H1 (cell line): ENCODE measurements at regions not wholly inside any gene's neighbourhood (a gene's known extent, or its start where the extent isn't known, plus 50 kb on each side); places are given as distances from the start of the nearest gene placed in this dataset.

Experiments
- CTCF ChIA-PET: fragments of 300-600 bp; sonication (Branson Sonifier 250); formaldehyde crosslinking; loops from one replicate; lab custom pipeline; 2021; ENCODE audit not compliant: partially characterized antibody; lab: Charles Lee
- POLR2A ChIA-PET: fragments of 300-600 bp; sonication (Branson Sonifier 250); formaldehyde crosslinking; loops from one replicate; lab custom pipeline; 2021; ENCODE audit warnings: inconsistent platforms; ENCODE audit not compliant: partially characterized antibody; lab: Charles Lee
- DNase-seq, 2 experiments: peaks; one replicate each; pipeline versions ENCODE4 v3.0.0 to v3.0.0-alpha.2; 2010 to 2022; ENCODE audit warnings: low spot score in 2 of 2, low read depth in 1 of 2, mixed read lengths in 1 of 2
- FAIRE-seq: peaks from 2 replicates; lab custom pipeline; 2011; peaks lifted over from hg19 to GRCh38; lab: Jason Lieb, UNC
- H2AFZ ChIP-seq: 2 replicates; pipeline ENCODE4 v1.8.1; 2012; ENCODE audit warnings: low read length, inconsistent platforms
- H2AK5ac ChIP-seq: 2 replicates; pipeline ENCODE4 v1.6.1; 2013; ENCODE audit warnings: low read depth, low read length
- H2BK120ac ChIP-seq: replicated peaks from 2 replicates; pipeline ENCODE3; 2013; ENCODE audit warnings: low read depth, low read length, inconsistent platforms
- H2BK12ac ChIP-seq: 2 replicates; pipeline ENCODE4 v1.6.1; 2013; ENCODE audit warnings: low read depth, low read length
- H2BK15ac ChIP-seq: 2 replicates; pipeline ENCODE4 v1.6.1; 2013; ENCODE audit warnings: low read length
- H2BK20ac ChIP-seq: 2 replicates; pipeline ENCODE4 v1.6.1; 2013; ENCODE audit warnings: low read length
- H2BK5ac ChIP-seq: 2 replicates; pipeline ENCODE4 v1.6.1; 2013; ENCODE audit warnings: low read depth, low read length
- H3K14ac ChIP-seq: 2 replicates; pipeline ENCODE4 v1.6.1; 2013; ENCODE audit warnings: inconsistent platforms; ENCODE audit not compliant: insufficient read length
- H3K18ac ChIP-seq: 2 replicates; pipeline ENCODE4 v1.6.1; 2013; ENCODE audit warnings: low read length; ENCODE audit errors: extremely low read depth
- H3K23ac ChIP-seq: 2 replicates; pipeline ENCODE4 v1.6.1; 2013; ENCODE audit warnings: inconsistent platforms; ENCODE audit not compliant: insufficient read length
- H3K23me2 ChIP-seq: 2 replicates; pipeline ENCODE4 v1.6.1; 2013; ENCODE audit warnings: low read depth, low read length
- H3K27ac ChIP-seq: 2 replicates; pipeline ENCODE4 v1.6.1; 2011; ENCODE audit warnings: low read depth, low read length, inconsistent platforms
- H3K27me3 ChIP-seq, 4 experiments: replicated peaks in 1 of 4; 1 replicate in 1 of 4; 2 replicates in 3 of 4; pipeline versions ENCODE4 v1.6.1 to v1.8.1; 2011 to 2013; ENCODE audit warnings: low read length in 3 of 4, mild to moderate bottlenecking in 3 of 4, inconsistent platforms in 2 of 4, mixed read lengths in 2 of 4, moderate library complexity in 1 of 4; ENCODE audit not compliant: control insufficient read depth in 3 of 4, insufficient read depth in 3 of 4; ENCODE audit errors: extremely low read depth in 1 of 4
- H3K36me3 ChIP-seq, 4 experiments: 2 replicates each; pipeline versions ENCODE4 v1.6.1 to v1.8.1; 2011 to 2013; ENCODE audit warnings: mild to moderate bottlenecking in 4 of 4, low read length in 3 of 4, moderate library complexity in 2 of 4, control low read depth in 1 of 4, inconsistent platforms in 1 of 4; ENCODE audit not compliant: insufficient read depth in 4 of 4, control insufficient read depth in 2 of 4
- H3K4ac ChIP-seq: replicated peaks from 2 replicates; pipeline ENCODE3; 2013; ENCODE audit warnings: low read length, low read depth, mixed read lengths, inconsistent platforms; ENCODE audit not compliant: insufficient read length
- H3K4me1 ChIP-seq, 4 experiments: replicated peaks in 1 of 4; 1 replicate in 1 of 4; 2 replicates in 3 of 4; pipeline versions ENCODE4 v1.6.1 to v1.8.1; 2011 to 2013; ENCODE audit warnings: low read length in 3 of 4, inconsistent platforms in 2 of 4, mixed read lengths in 1 of 4; ENCODE audit not compliant: insufficient read depth in 4 of 4, control insufficient read depth in 3 of 4
- H3K4me2 ChIP-seq, 2 experiments: 2 replicates each; pipeline versions ENCODE4 v1.6.1 to v1.8.1; 2011 to 2013; ENCODE audit warnings: low read depth in 2 of 2, low read length in 2 of 2, control low read depth in 1 of 2, inconsistent platforms in 1 of 2, mild to moderate bottlenecking in 1 of 2; ENCODE audit not compliant: insufficient read depth in 1 of 2
- H3K4me3 ChIP-seq, 4 experiments: fragments of 200-600, 300-600 bp in 1 of 4; sonication (generic), shearing (Covaris generic), sonication (Bioruptor Twin) in 1 of 4; 2 replicates each; pipeline versions ENCODE4 v1.5.1 to v1.8.1; 2011 to 2016; ENCODE audit warnings: low read length in 4 of 4, low read depth in 3 of 4, control low read depth in 2 of 4, inconsistent platforms in 2 of 4, mild to moderate bottlenecking in 2 of 4, mixed read lengths in 1 of 4, moderate library complexity in 1 of 4; ENCODE audit not compliant: insufficient read depth in 2 of 4; ENCODE audit errors: extremely low read depth in 1 of 4
- H3K56ac ChIP-seq: replicated peaks from 2 replicates; pipeline ENCODE3; 2013; ENCODE audit warnings: low read depth, mild to moderate bottlenecking, mixed read lengths, low read length, inconsistent platforms; ENCODE audit not compliant: insufficient read length
- H3K79me1 ChIP-seq: 2 replicates; pipeline ENCODE4 v1.6.1; 2013; ENCODE audit warnings: low read depth, low read length, control low read depth
- H3K79me2 ChIP-seq, 2 experiments: 2 replicates each; pipeline versions ENCODE4 v1.6.1 to v1.8.1; 2012 to 2013; ENCODE audit warnings: low read length in 2 of 2, mild to moderate bottlenecking in 2 of 2, inconsistent platforms in 1 of 2; ENCODE audit not compliant: insufficient read depth in 2 of 2, control insufficient read depth in 1 of 2
- H3K9ac ChIP-seq, 4 experiments: replicated peaks in 1 of 4; 1 replicate in 1 of 4; 2 replicates in 3 of 4; pipeline versions ENCODE4 v1.6.1 to v1.8.1; 2011 to 2013; ENCODE audit warnings: low read depth in 3 of 4, low read length in 3 of 4, control low read depth in 2 of 4, mild to moderate bottlenecking in 2 of 4, moderate library complexity in 2 of 4, inconsistent platforms in 1 of 4; ENCODE audit errors: extremely low read depth in 1 of 4
- H3K9me3 ChIP-seq, 2 experiments: 2 replicates each; pipeline versions ENCODE4 v1.6.1 to v1.8.1; 2012 to 2013; ENCODE audit warnings: mild to moderate bottlenecking in 2 of 2, moderate library complexity in 2 of 2, control low read depth in 1 of 2, inconsistent platforms in 1 of 2, low read depth in 1 of 2, low read length in 1 of 2, mixed read lengths in 1 of 2; ENCODE audit not compliant: insufficient read depth in 2 of 2
- H4K20me1 ChIP-seq, 2 experiments: replicated peaks in 1 of 2; 2 replicates each; pipeline versions ENCODE3 to v1.8.1; 2011 to 2013; ENCODE audit warnings: inconsistent platforms in 2 of 2, low read length in 2 of 2, mild to moderate bottlenecking in 1 of 2; ENCODE audit not compliant: insufficient read depth in 2 of 2, control insufficient read depth in 1 of 2
- H4K5ac ChIP-seq: 2 replicates; pipeline ENCODE4 v1.6.1; 2013; ENCODE audit warnings: low read length, low read depth, mixed read lengths, inconsistent platforms; ENCODE audit not compliant: insufficient read length
- H4K8ac ChIP-seq: 2 replicates; pipeline ENCODE4 v1.8.0; 2013; ENCODE audit warnings: mild to moderate bottlenecking, moderate library complexity, low read length, inconsistent platforms; ENCODE audit not compliant: insufficient read depth; ENCODE audit errors: extremely low read depth
- H4K91ac ChIP-seq: replicated peaks from 2 replicates; pipeline ENCODE3; 2013; ENCODE audit warnings: low read length, mixed read lengths, inconsistent platforms; ENCODE audit not compliant: insufficient read length
- KDM5A ChIP-seq: fragments of 200-600 bp; IDR thresholded peaks from 2 replicates; pipeline ENCODE4 v1.7.1; 2012; ENCODE audit warnings: mild to moderate bottlenecking, low read length, inconsistent platforms, mixed read lengths
- MAFK ChIP-seq: IDR thresholded peaks from 2 replicates; pipeline ENCODE4 v1.6.1; 2012; ENCODE audit warnings: low read depth, mild to moderate bottlenecking, improper control_type of control experiment, low read length
- NRF1 ChIP-seq: IDR thresholded peaks from 2 replicates; pipeline ENCODE4 v1.6.1; 2011; ENCODE audit warnings: mild to moderate bottlenecking, low read depth, low read length, improper control_type of control experiment
- POLR2AphosphoS5 ChIP-seq: IDR thresholded peaks from 2 replicates; pipeline ENCODE4 v1.6.1; 2011; ENCODE audit warnings: low read depth, low read length
- RAD21 ChIP-seq, 2 experiments: IDR thresholded peaks in 1 of 2; conservative IDR thresholded peaks in 1 of 2; 2 replicates each; pipeline ENCODE4 v1.6.1; 2011; ENCODE audit warnings: low read depth in 2 of 2, low read length in 2 of 2, improper control_type of control experiment in 1 of 2, inconsistent platforms in 1 of 2, mild to moderate bottlenecking in 1 of 2, moderate library complexity in 1 of 2
- TCF12 ChIP-seq: IDR thresholded peaks from 2 replicates; pipeline ENCODE4 v1.6.1; 2011; ENCODE audit warnings: low read depth, mild to moderate bottlenecking, low read length
- WGBS, 2 experiments: shearing (Covaris generic) in 1 of 2; methylation state at CpG; one replicate each; pipeline versions ENCODE4 v1.1.6 to v1.1.7; 2013 to 2015; ENCODE audit warnings: low lambda C conversion rate in 2 of 2, mixed read lengths in 2 of 2, inconsistent platforms in 1 of 2, low coverage in 1 of 2, missing lambda C conversion rate in 1 of 2; ENCODE audit not compliant: insufficient replicate concordance in 2 of 2, insufficient coverage in 1 of 2, insufficient read length in 1 of 2; ENCODE audit errors: extremely low coverage in 1 of 2, missing lambda C conversion rate in 1 of 2; 5-methylcytosine and 5-hydroxymethylcytosine counted together
- TF ChIP-seq, protein P1 (sequence below), 3 experiments: IDR thresholded peaks; 1 replicate in 2 of 3; 2 replicates in 1 of 3; pipeline versions ENCODE4 v1.5.1 to v1.6.1; 2011; ENCODE audit warnings: low read length in 3 of 3, mild to moderate bottlenecking in 3 of 3, inconsistent platforms in 2 of 3, low read depth in 1 of 3, moderate library complexity in 1 of 3; ENCODE audit not compliant: insufficient read depth in 1 of 3; ENCODE audit errors: control extremely low read depth in 1 of 3

DNA sequence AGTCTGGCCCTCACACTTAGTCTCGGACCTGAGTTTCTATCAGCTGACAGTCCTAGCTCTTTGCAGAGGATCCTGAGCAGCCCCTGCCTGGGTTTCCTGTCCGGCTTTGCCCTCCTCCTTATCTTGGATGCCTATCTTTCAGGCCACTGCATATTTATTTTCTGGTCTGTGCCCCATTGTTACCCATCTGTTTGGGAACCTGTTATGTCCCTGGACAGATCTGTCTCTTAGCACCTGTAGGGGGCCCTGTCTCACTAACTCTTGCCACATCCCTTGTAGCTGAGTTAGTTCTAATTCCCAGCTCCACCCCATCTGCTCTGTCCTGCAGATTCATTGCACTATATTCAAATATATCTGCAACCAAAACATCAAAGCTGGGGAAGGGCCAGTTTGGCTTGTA, 514.9 kb upstream of the LCORL start:
- POLR2A ChIA-PET, result no interaction called here
- no peak overlapping the region for H2BK120ac ChIP-seq
- H3K23me2 ChIP-seq, result no peaks in the 10 kb centered on the region; the same call in 1 of the 2 replicates
- no peak overlapping the region for H3K56ac ChIP-seq
- 92% methylated on average over 2 of the region's 2 CpGs; no CpG with 5 or more reads in 1 of the 2 experiments for WGBS, 2 experiments
- CTCF ChIA-PET, result interaction anchor here (0.6 kb wide), 1 partner anchor 10 kb away, joined by 3 read pairs; no protein-coding TSS in a partner anchor
- H3K4ac ChIP-seq, result no peak overlapping the region
- no peak overlapping the region for H3K27ac ChIP-seq
- H3K27me3 ChIP-seq, result peaks cover 0 to 1% (median 0%) of the 10 kb centered on the region in 4 experiments; a peak in 1 of 7 replicates
- DNase-seq (no peak), FAIRE-seq (no peak)
- H3K79me2 ChIP-seq, result no peaks in the 10 kb centered on the region
- H2BK15ac ChIP-seq, result no peak overlapping the region
- H3K4me3 ChIP-seq, result no peak overlapping the region
- no peak overlapping the region for H3K14ac ChIP-seq
- H4K20me1 ChIP-seq, result no peaks in the 10 kb centered on the region
- H2BK12ac ChIP-seq, result no peak overlapping the region
- no peak overlapping the region for H2AFZ ChIP-seq
- H4K5ac ChIP-seq, result no peak overlapping the region
- no peaks in the 10 kb centered on the region for H3K4me1 ChIP-seq
- H3K18ac ChIP-seq, result no peak overlapping the region
- H2BK20ac ChIP-seq, result no peak overlapping the region
- H2BK5ac ChIP-seq, result no peak overlapping the region
- H4K91ac ChIP-seq, result no peak overlapping the region
- H3K9ac ChIP-seq, result no peak overlapping the region
- peaks cover 32 to 33% of the 10 kb centered on the region in 2 experiments; a peak in 2 of 4 replicates for H3K9me3 ChIP-seq
- no peaks in the 10 kb centered on the region for H3K36me3 ChIP-seq
- TF ChIP-seq KDM5A (no peak), TCF12 (no peak), NRF1 (no peak), RAD21 (IDR thresholded peaks at IDR 0.05 in 1 of 2, conservative IDR thresholded peaks at IDR 0.05 in 1 of 2; ENCODE audit: low read depth in 2 of 2, low read length in 2 of 2) (peak; percentile 20 to 45; a peak in 2 of 4 replicates), MAFK (no peak), POLR2AphosphoS5 (no peak)
- TF ChIP-seq, protein P1, sequence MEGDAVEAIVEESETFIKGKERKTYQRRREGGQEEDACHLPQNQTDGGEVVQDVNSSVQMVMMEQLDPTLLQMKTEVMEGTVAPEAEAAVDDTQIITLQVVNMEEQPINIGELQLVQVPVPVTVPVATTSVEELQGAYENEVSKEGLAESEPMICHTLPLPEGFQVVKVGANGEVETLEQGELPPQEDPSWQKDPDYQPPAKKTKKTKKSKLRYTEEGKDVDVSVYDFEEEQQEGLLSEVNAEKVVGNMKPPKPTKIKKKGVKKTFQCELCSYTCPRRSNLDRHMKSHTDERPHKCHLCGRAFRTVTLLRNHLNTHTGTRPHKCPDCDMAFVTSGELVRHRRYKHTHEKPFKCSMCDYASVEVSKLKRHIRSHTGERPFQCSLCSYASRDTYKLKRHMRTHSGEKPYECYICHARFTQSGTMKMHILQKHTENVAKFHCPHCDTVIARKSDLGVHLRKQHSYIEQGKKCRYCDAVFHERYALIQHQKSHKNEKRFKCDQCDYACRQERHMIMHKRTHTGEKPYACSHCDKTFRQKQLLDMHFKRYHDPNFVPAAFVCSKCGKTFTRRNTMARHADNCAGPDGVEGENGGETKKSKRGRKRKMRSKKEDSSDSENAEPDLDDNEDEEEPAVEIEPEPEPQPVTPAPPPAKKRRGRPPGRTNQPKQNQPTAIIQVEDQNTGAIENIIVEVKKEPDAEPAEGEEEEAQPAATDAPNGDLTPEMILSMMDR (IDR thresholded peaks at IDR 0.05; ENCODE audit: control extremely low read depth in 1 of 3, insufficient read depth in 1 of 3, low read depth in 1 of 3, low read length in 3 of 3), result peak in 2 of 3 experiments; percentile 10 to 42; a peak in 2 of 4 replicates
- H3K79me1 ChIP-seq, result no peaks in the 10 kb centered on the region
- H3K4me2 ChIP-seq, result no peak overlapping the region
- H3K23ac ChIP-seq, result no peak overlapping the region
- no peak overlapping the region for H4K8ac ChIP-seq
- no peak overlapping the region for H2AK5ac ChIP-seq
